SK-N-SH (cell line): ENCODE measurements at regions not wholly inside any gene's neighbourhood (a gene's known extent, or its start where the extent isn't known, plus 50 kb on each side); places are given as distances from the start of the nearest gene placed in this dataset.
A peak's percentile ranks its signal among the peaks of the same experiment; 100 is the strongest.

Source experiments
- CTCF ChIA-PET: fragments of 300-600, 350-600 bp; formaldehyde crosslinking; extraction: SDS; loops from one replicate; lab custom pipeline; 2021; lab: Yijun Ruan, JAX
- POLR2A ChIA-PET: fragments of 350-600 bp; sonication (Branson Sonifier 250); formaldehyde crosslinking; extraction: SDS; loops from one replicate; lab custom pipeline; 2020; ENCODE audit warnings: antibody characterized with exemption, inconsistent platforms; lab: Yijun Ruan, JAX
- DNase-seq: peaks from one replicate; pipeline ENCODE4 v3.0.0; 2012
- H2AFZ ChIP-seq: fragments of 200-600 bp; sonication (generic); 2 replicates; pipeline ENCODE4 v1.8.1; 2016; ENCODE audit warnings: antibody characterized with exemption, mild to moderate bottlenecking, low read depth
- H3F3A ChIP-seq: fragments of 200-600 bp; sonication (generic); replicated peaks from 2 replicates; pipeline ENCODE3; 2016; ENCODE audit warnings: antibody characterized with exemption, mild to moderate bottlenecking; ENCODE audit not compliant: insufficient read depth
- H3K27ac ChIP-seq, 2 experiments: fragments of 200-500 bp in 1 of 2; fragments of 200-600 bp in 1 of 2; sonication (Bioruptor generic) in 1 of 2; sonication (generic), shearing (Covaris generic) in 1 of 2; 2 replicates each; pipeline versions ENCODE4 v1.5.1 to v1.6.1; 2014 to 2016; ENCODE audit warnings: low read depth in 2 of 2, inconsistent platforms in 1 of 2, low read length in 1 of 2, mild to moderate bottlenecking in 1 of 2, mixed read lengths in 1 of 2
- H3K27me3 ChIP-seq: fragments of 200-600 bp; sonication (generic), shearing (Covaris generic); 2 replicates; pipeline ENCODE4 v1.6.1; 2016; ENCODE audit warnings: mixed run types; ENCODE audit not compliant: insufficient read depth
- H3K36me3 ChIP-seq, 2 experiments: fragments of 200-500 bp in 1 of 2; fragments of 200-600 bp in 1 of 2; sonication (Bioruptor generic) in 1 of 2; sonication (generic) in 1 of 2; replicated peaks in 1 of 2; 2 replicates each; pipeline versions ENCODE3 to v1.5.1; 2014 to 2016; ENCODE audit warnings: low read length in 1 of 2, mild to moderate bottlenecking in 1 of 2; ENCODE audit not compliant: insufficient read depth in 2 of 2, control insufficient read depth in 1 of 2
- H3K4me1 ChIP-seq, 2 experiments: fragments of 200-500 bp in 1 of 2; fragments of 200-600 bp in 1 of 2; sonication (Bioruptor generic) in 1 of 2; sonication (generic), shearing (Covaris generic) in 1 of 2; 2 replicates each; pipeline versions ENCODE4 v1.5.1 to v1.6.1; 2014 to 2016; ENCODE audit warnings: low read depth in 1 of 2, low read length in 1 of 2, mixed run types in 1 of 2; ENCODE audit not compliant: insufficient read depth in 2 of 2, control insufficient read depth in 1 of 2
- H3K4me2 ChIP-seq: fragments of 200-600 bp; sonication (generic), shearing (Covaris generic); 2 replicates; pipeline ENCODE4 v1.6.1; 2017; ENCODE audit warnings: mixed run types
- H3K4me3 ChIP-seq, 2 experiments: fragments of 200-500 bp in 1 of 2; fragments of 200-600 bp in 1 of 2; sonication (Bioruptor generic) in 1 of 2; sonication (generic), shearing (Covaris generic) in 1 of 2; 2 replicates each; pipeline versions ENCODE4 v1.5.1 to v1.8.1; 2014 to 2016; ENCODE audit warnings: low read depth in 2 of 2, inconsistent platforms in 1 of 2, low read length in 1 of 2, mild to moderate bottlenecking in 1 of 2, mixed read lengths in 1 of 2, moderate library complexity in 1 of 2
- H3K79me2 ChIP-seq: fragments of 200-600 bp; sonication (generic); 2 replicates; pipeline ENCODE4 v1.8.1; 2017; ENCODE audit warnings: mild to moderate bottlenecking; ENCODE audit not compliant: insufficient read depth
- H3K9ac ChIP-seq: fragments of 200-600 bp; sonication (generic); 2 replicates; pipeline ENCODE4 v1.6.1; 2017; ENCODE audit warnings: mixed run types
- H3K9me2 ChIP-seq: fragments of 200-600 bp; sonication (generic); 2 replicates; pipeline ENCODE4 v1.6.1; 2017; ENCODE audit warnings: mixed run types
- H3K9me3 ChIP-seq: fragments of 200-600 bp; sonication (generic); 2 replicates; pipeline ENCODE4 v1.6.1; 2017; ENCODE audit warnings: mixed run types, mild to moderate bottlenecking, moderate library complexity
- H4K20me1 ChIP-seq: fragments of 200-600 bp; sonication (generic); 2 replicates; pipeline ENCODE4 v1.6.1; 2017; ENCODE audit warnings: mild to moderate bottlenecking, mixed run types; ENCODE audit not compliant: insufficient read depth
- ELF1 ChIP-seq: IDR thresholded peaks from 2 replicates; pipeline ENCODE4 v1.4.0; 2012
- EP300 ChIP-seq, 2 experiments: IDR thresholded peaks; 2 replicates each; pipeline versions ENCODE4 v1.4.0 to v1.6.1; 2012; ENCODE audit warnings: borderline replicate concordance in 1 of 2, low read depth in 1 of 2, low read length in 1 of 2
- FOSL2 ChIP-seq: IDR thresholded peaks from 2 replicates; pipeline ENCODE4 v1.4.0; 2012; ENCODE audit warnings: low read depth, mild to moderate bottlenecking, moderate library complexity, borderline replicate concordance
- FOXJ3 ChIP-seq: sonication (generic); formaldehyde crosslinking; IDR thresholded peaks from 2 replicates; pipeline ENCODE4 v1.5.1; 2020; ENCODE audit warnings: mild to moderate bottlenecking, missing genetic modification reagents
- FOXM1 ChIP-seq: IDR thresholded peaks from 2 replicates; pipeline ENCODE4 v1.4.0; 2012; ENCODE audit warnings: low read depth, mild to moderate bottlenecking
- GATA2 ChIP-seq: sonication (generic); formaldehyde crosslinking; IDR thresholded peaks from 2 replicates; pipeline ENCODE4 v1.5.0; 2020; ENCODE audit warnings: mild to moderate bottlenecking, missing genetic modification reagents
- MEF2A ChIP-seq: IDR thresholded peaks from 2 replicates; pipeline ENCODE4 v1.4.0; 2012; ENCODE audit warnings: low read depth, borderline replicate concordance
- NRF1 ChIP-seq: IDR thresholded peaks from 2 replicates; pipeline ENCODE4 v1.6.1; 2012; ENCODE audit warnings: low read depth, mild to moderate bottlenecking, low read length
- PBX3 ChIP-seq: IDR thresholded peaks from 2 replicates; pipeline ENCODE4; 2012
- POLR2AphosphoS5 ChIP-seq: IDR thresholded peaks from 2 replicates; pipeline ENCODE4 v1.6.1; 2012; ENCODE audit warnings: low read depth, low read length
- RAD21 ChIP-seq: IDR thresholded peaks from 2 replicates; pipeline ENCODE4 v1.6.1; 2012; ENCODE audit warnings: mild to moderate bottlenecking, low read length
- RXRA ChIP-seq: IDR thresholded peaks from 2 replicates; pipeline ENCODE4 v1.4.0; 2012; ENCODE audit warnings: low read depth, mild to moderate bottlenecking, borderline replicate concordance
- SIN3A ChIP-seq: IDR thresholded peaks from 2 replicates; pipeline ENCODE4 v1.6.1; 2012; ENCODE audit warnings: low read depth, mild to moderate bottlenecking, low read length, moderate library complexity, borderline replicate concordance
- TAF1 ChIP-seq: IDR thresholded peaks from 2 replicates; pipeline ENCODE4 v1.6.1; 2012; ENCODE audit warnings: low read depth, mild to moderate bottlenecking, low read length, moderate library complexity, borderline replicate concordance
- TCF12 ChIP-seq: IDR thresholded peaks from 2 replicates; pipeline ENCODE4 v1.4.0; 2012
- TEAD4 ChIP-seq: IDR thresholded peaks from 2 replicates; pipeline ENCODE4 v1.4.0; 2012; ENCODE audit warnings: mild to moderate bottlenecking, borderline replicate concordance; ENCODE audit not compliant: insufficient read depth
- YY1 ChIP-seq: IDR thresholded peaks from 2 replicates; pipeline ENCODE4 v1.4.0; 2012; ENCODE audit warnings: low read depth, mild to moderate bottlenecking
- WGBS: methylation state at CpG from one replicate; pipeline ENCODE4 v1.1.6; 2017; ENCODE audit warnings: low lambda C conversion rate; 5-methylcytosine and 5-hydroxymethylcytosine counted together
- TF ChIP-seq, protein P1 (sequence below): IDR thresholded peaks from 2 replicates; pipeline ENCODE4 v1.6.1; 2012; ENCODE audit warnings: mild to moderate bottlenecking, low read depth, low read length, moderate library complexity
- TF ChIP-seq, protein P2 (sequence below): IDR thresholded peaks from 2 replicates; pipeline ENCODE4 v1.4.0; 2012; ENCODE audit warnings: low read depth, borderline replicate concordance

DNA sequence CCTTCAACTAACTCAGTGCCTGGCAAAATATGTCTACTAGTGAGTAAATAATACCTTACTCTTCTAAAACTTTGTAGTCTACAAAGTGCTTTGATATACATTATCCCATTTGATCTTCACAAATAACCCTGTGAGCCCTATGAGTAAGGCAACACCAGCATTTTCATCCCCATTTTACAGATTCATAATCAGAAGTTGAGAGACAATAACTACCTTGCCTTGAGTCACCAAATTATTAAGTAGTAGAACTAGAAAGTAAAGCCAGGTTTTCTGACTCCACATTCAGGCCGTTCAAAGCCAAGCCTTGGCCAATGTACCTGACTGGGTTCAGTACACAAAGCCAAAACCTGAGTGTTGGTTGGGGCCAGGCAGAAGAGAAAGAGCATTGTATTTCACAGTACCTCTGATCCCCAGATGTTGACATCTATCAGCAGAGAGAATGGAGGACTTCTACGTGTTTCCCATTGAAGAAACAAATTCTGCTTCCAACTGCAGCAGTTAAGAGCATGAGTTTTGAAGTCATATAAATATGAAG, 111.3 kb upstream of the LGSN start:
- H2AFZ ChIP-seq, result no peak overlapping the region
- no peaks in the 10 kb centered on the region for H3K9me2 ChIP-seq
- peaks cover 0 to 3% of the 10 kb centered on the region in 2 experiments; a peak in 1 of 4 replicates for H3K4me1 ChIP-seq
- ChIA-PET CTCF (no interaction called here), POLR2A (no interaction called here)
- H3K79me2 ChIP-seq, result no peaks in the 10 kb centered on the region
- no peaks in the 10 kb centered on the region for H3K36me3 ChIP-seq
- no peak for DNase-seq
- no peak for TF ChIP-seq RXRA
- TF ChIP-seq PBX3, result no peak
- no peak for TF ChIP-seq GATA2 (CRISPR knock-in tag)
- TF ChIP-seq TAF1, result no peak
- TF ChIP-seq, protein P1, sequence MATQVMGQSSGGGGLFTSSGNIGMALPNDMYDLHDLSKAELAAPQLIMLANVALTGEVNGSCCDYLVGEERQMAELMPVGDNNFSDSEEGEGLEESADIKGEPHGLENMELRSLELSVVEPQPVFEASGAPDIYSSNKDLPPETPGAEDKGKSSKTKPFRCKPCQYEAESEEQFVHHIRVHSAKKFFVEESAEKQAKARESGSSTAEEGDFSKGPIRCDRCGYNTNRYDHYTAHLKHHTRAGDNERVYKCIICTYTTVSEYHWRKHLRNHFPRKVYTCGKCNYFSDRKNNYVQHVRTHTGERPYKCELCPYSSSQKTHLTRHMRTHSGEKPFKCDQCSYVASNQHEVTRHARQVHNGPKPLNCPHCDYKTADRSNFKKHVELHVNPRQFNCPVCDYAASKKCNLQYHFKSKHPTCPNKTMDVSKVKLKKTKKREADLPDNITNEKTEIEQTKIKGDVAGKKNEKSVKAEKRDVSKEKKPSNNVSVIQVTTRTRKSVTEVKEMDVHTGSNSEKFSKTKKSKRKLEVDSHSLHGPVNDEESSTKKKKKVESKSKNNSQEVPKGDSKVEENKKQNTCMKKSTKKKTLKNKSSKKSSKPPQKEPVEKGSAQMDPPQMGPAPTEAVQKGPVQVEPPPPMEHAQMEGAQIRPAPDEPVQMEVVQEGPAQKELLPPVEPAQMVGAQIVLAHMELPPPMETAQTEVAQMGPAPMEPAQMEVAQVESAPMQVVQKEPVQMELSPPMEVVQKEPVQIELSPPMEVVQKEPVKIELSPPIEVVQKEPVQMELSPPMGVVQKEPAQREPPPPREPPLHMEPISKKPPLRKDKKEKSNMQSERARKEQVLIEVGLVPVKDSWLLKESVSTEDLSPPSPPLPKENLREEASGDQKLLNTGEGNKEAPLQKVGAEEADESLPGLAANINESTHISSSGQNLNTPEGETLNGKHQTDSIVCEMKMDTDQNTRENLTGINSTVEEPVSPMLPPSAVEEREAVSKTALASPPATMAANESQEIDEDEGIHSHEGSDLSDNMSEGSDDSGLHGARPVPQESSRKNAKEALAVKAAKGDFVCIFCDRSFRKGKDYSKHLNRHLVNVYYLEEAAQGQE, result no peak
- no peak for TF ChIP-seq ELF1
- no peak for TF ChIP-seq FOXM1
- no peak for TF ChIP-seq NRF1
- TF ChIP-seq FOXJ3, result no peak
- TF ChIP-seq RAD21, result no peak
- no peak for TF ChIP-seq FOSL2
- no peak overlapping the region for H3K27ac ChIP-seq
- no peaks in the 10 kb centered on the region for H4K20me1 ChIP-seq
- H3F3A ChIP-seq, result no peaks in the 10 kb centered on the region
- peaks cover 14% of the 10 kb centered on the region; the same call in 1 of the 2 replicates for H3K27me3 ChIP-seq
- WGBS, result 13% methylated on average over 2 of the region's 2 CpGs
- no peak overlapping the region for H3K4me3 ChIP-seq
- no peak overlapping the region for H3K9ac ChIP-seq
- H3K9me3 ChIP-seq, result no peaks in the 10 kb centered on the region; the same call in 1 of the 2 replicates
- H3K4me2 ChIP-seq, result no peak overlapping the region

- DNase-seq, result no peak
- no peaks in the 10 kb centered on the region for H3K9me3 ChIP-seq
Observed at GRCh38 chr6:63434943-63435342, 115.2 kb upstream of the LGSN start.

More at GRCh38 chr6:63434943-63435342, 115.2 kb upstream of the LGSN start:
- H3K4me3 ChIP-seq, result no peak overlapping the region
- no peak overlapping the region for H3K27ac ChIP-seq
- no peaks in the 10 kb centered on the region for H3K79me2 ChIP-seq
- peaks cover 19% of the 10 kb centered on the region; the same call in 1 of the 2 replicates for H3K27me3 ChIP-seq
- no peak overlapping the region for H3K9ac ChIP-seq
- no peak overlapping the region for H3K4me2 ChIP-seq
- ChIA-PET CTCF (interaction anchor here (0.8 kb wide), 1 partner anchor 30 kb away, joined by 3 read pairs; no protein-coding TSS in a partner anchor), POLR2A (no interaction called here)
- H4K20me1 ChIP-seq, result no peaks in the 10 kb centered on the region
- no peaks in the 10 kb centered on the region for H3F3A ChIP-seq
- H3K4me1 ChIP-seq, result peaks cover 0 to 3% of the 10 kb centered on the region in 2 experiments; a peak in 1 of 4 replicates
- H3K36me3 ChIP-seq, result no peaks in the 10 kb centered on the region
- WGBS, result 16% methylated on average over 3 of the region's 3 CpGs
- H3K9me2 ChIP-seq, result no peaks in the 10 kb centered on the region
- TF ChIP-seq TEAD4, result no peak
- TF ChIP-seq, protein P2, sequence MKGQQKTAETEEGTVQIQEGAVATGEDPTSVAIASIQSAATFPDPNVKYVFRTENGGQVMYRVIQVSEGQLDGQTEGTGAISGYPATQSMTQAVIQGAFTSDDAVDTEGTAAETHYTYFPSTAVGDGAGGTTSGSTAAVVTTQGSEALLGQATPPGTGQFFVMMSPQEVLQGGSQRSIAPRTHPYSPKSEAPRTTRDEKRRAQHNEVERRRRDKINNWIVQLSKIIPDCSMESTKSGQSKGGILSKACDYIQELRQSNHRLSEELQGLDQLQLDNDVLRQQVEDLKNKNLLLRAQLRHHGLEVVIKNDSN, result no peak
- no peak for TF ChIP-seq POLR2AphosphoS5
- 0 out of 4 replicates have a peak, but pooled peaks of 1 of the 2 experiments have one; percentile 5 for TF ChIP-seq EP300 (IDR thresholded peaks at IDR 0.05; ENCODE audit: borderline replicate concordance in 1 of 2, low read depth in 1 of 2, low read length in 1 of 2)
- no peak for TF ChIP-seq MEF2A
- TF ChIP-seq RAD21, result no peak
- no peak for TF ChIP-seq SIN3A
- no peak for TF ChIP-seq TAF1
- no peak for TF ChIP-seq TCF12
- no peak for TF ChIP-seq YY1
- TF ChIP-seq FOXM1, result no peak
- peak; percentile 74 for TF ChIP-seq GATA2 (CRISPR knock-in tag)
- no peak overlapping the region for H2AFZ ChIP-seq
